ENCODE measurements at regions not wholly inside any gene's neighbourhood (a gene's known extent, or its start where the extent isn't known, plus 50 kb on each side); places are given as distances from the start of the nearest gene placed in this dataset.

DNA sequence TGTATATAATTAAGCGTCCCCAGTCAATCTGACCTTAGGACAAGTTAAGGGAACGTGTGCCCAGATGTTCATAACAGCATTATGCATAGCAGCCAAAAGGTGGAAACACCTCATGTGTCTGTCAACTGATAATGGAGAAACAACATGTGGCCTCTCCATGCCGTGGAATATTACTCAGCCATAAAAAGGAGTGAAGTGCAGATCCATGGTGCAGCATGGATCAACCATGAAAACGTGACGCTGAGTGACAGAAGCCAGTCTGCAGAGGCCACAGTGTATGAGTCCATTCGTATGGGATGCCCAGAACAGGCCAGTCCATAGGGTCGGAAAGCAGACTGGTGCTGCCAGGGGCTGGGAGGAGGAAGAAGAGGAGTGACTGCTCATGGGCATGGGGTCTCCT is 161.0 kb upstream of the CIBAR2 start:
- Histone ChIP-seq H2AFZ (no peak overlapping the region), H4K20me1 (ENCODE audit: insufficient read depth) (no peaks in the 10 kb centered on the region; the same call in 1 of the 2 replicates), H3K4me2 (ENCODE audit: unreplicated experiment) (no peak overlapping the region), H3K9me3 (ENCODE audit: low read depth) (no peaks in the 10 kb centered on the region), H3K27ac (no peak overlapping the region), H3K27me3 (replicated peaks; ENCODE audit: insufficient read depth) (no peaks in the 10 kb centered on the region), H3K9ac (no peak overlapping the region), H3K4me3 (no peak overlapping the region), H3F3A (ENCODE audit: insufficient read depth) (no peaks in the 10 kb centered on the region), H3K36me3 (ENCODE audit: low read depth) (no peaks in the 10 kb centered on the region), H3K79me2 (ENCODE audit: insufficient read depth) (peaks cover 86% of the 10 kb centered on the region), H3K4me1 (ENCODE audit: insufficient read depth) (no peaks in the 10 kb centered on the region), H3K9me2 (ENCODE audit: insufficient read depth) (no peaks in the 10 kb centered on the region)
- DNase-seq = no peak
- in situ Hi-C loops (cut with MboI) = no loop called here
- TF ChIP-seq EZH2phosphoT487 (IDR thresholded peaks at IDR 0.05; ENCODE audit: insufficient read depth, low read depth) = no peak
- TF ChIP-seq EZH2 (IDR thresholded peaks at IDR 0.05; ENCODE audit: insufficient read depth, poor library complexity, severe bottlenecking) = no peak
- WGBS, 2 experiments (ENCODE audit: low coverage in 1 of 2, low lambda C conversion rate in 2 of 2, missing lambda C conversion rate in 2 of 2) = 95 to 96% methylated on average over 7 of the region's 7 CpGs

DNA sequence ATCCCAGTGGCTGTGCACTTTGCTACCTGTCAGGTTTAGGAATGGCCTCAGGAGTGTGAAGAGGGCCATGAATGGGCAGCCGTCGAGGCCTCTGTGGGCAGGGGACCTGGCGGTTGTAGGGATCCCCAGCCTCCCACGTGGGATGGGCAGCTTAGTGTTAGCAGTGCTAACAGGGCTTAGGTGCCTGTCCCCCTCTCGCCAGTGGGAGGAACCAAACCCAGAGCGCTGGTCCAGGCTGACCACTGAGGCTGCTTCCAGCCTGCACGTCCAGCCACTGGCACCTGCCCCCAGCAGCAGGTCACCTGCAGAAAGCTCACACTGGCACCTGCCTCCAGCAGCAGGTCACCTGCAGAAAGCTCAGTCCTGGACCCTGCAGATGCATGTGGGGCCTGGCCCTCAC is 162.2 kb upstream of the CIBAR2 start:
- in situ Hi-C loops (cut with MboI) = no loop called here
- no peak for TF ChIP-seq EZH2phosphoT487 (IDR thresholded peaks at IDR 0.05; ENCODE audit: insufficient read depth, low read depth)
- no peak for TF ChIP-seq EZH2 (IDR thresholded peaks at IDR 0.05; ENCODE audit: insufficient read depth, poor library complexity, severe bottlenecking)
- no peaks in the 10 kb centered on the region; the same call in 1 of the 2 replicates for H4K20me1 ChIP-seq (ENCODE audit: insufficient read depth)

DNA sequence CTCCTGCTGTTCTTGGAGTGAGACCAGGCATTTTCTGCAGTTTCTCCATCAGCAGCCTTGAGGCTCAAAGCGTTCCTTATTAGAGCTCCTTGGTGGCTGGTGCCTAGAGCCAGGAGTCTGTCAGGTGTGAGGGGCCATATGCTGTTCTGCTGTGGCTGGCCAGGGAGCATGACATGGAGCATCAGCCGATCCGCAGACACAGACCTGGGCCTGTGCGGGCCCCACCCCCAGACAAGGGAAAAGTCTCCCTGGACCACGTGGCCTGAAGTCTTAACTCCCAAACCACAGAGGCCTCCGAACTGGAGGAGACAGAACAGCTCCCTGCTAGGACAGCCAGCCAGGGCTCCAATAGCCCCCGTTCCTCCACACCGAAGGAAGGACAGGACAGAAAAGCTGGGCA is 162.7 kb upstream of the CIBAR2 start:
- Histone ChIP-seq H3K9ac (no peak overlapping the region), H3K27me3 (replicated peaks; ENCODE audit: insufficient read depth) (no peaks in the 10 kb centered on the region), H2AFZ (no peak overlapping the region), H3K4me1 (ENCODE audit: insufficient read depth) (no peaks in the 10 kb centered on the region), H4K20me1 (ENCODE audit: insufficient read depth) (no peaks in the 10 kb centered on the region; the same call in 1 of the 2 replicates), H3K4me3 (no peak overlapping the region), H3K9me3 (ENCODE audit: low read depth) (no peaks in the 10 kb centered on the region), H3K4me2 (ENCODE audit: unreplicated experiment) (no peak overlapping the region), H3K27ac (no peak overlapping the region), H3F3A (ENCODE audit: insufficient read depth) (no peaks in the 10 kb centered on the region), H3K9me2 (ENCODE audit: insufficient read depth) (no peaks in the 10 kb centered on the region), H3K79me2 (ENCODE audit: insufficient read depth) (peaks cover 85% of the 10 kb centered on the region), H3K36me3 (ENCODE audit: low read depth) (no peaks in the 10 kb centered on the region)
- TF ChIP-seq EZH2 (IDR thresholded peaks at IDR 0.05; ENCODE audit: insufficient read depth, poor library complexity, severe bottlenecking) (no peak), EZH2phosphoT487 (IDR thresholded peaks at IDR 0.05; ENCODE audit: insufficient read depth, low read depth) (no peak)
- in situ Hi-C loops (cut with MboI) = no loop called here
- no peak for DNase-seq
- 74 to 78% methylated on average over 8 of the region's 8 CpGs for WGBS, 2 experiments (ENCODE audit: low coverage in 1 of 2, low lambda C conversion rate in 2 of 2, missing lambda C conversion rate in 2 of 2)

More for the DNA sequence above, 162.2 kb upstream of the CIBAR2 start:
- no peaks in the 10 kb centered on the region for H3K9me2 ChIP-seq (ENCODE audit: insufficient read depth)
- no peaks in the 10 kb centered on the region for H3K27me3 ChIP-seq (replicated peaks; ENCODE audit: insufficient read depth)
- no peaks in the 10 kb centered on the region for H3F3A ChIP-seq (ENCODE audit: insufficient read depth)
- H3K4me1 ChIP-seq (ENCODE audit: insufficient read depth) = no peaks in the 10 kb centered on the region
- DNase-seq = no peak
- H3K36me3 ChIP-seq (ENCODE audit: low read depth) = no peaks in the 10 kb centered on the region
- H3K79me2 ChIP-seq (ENCODE audit: insufficient read depth) = peaks cover 85% of the 10 kb centered on the region
- H3K27ac ChIP-seq = no peak overlapping the region
- no peak overlapping the region for H3K4me3 ChIP-seq
- 91 to 95% methylated on average over 7 of the region's 7 CpGs for WGBS, 2 experiments (ENCODE audit: low coverage in 1 of 2, low lambda C conversion rate in 2 of 2, missing lambda C conversion rate in 2 of 2)
- H3K9ac ChIP-seq = no peak overlapping the region
- H3K9me3 ChIP-seq (ENCODE audit: low read depth) = no peaks in the 10 kb centered on the region
- no peak overlapping the region for H3K4me2 ChIP-seq (ENCODE audit: unreplicated experiment)
- no peak overlapping the region for H2AFZ ChIP-seq

DNA sequence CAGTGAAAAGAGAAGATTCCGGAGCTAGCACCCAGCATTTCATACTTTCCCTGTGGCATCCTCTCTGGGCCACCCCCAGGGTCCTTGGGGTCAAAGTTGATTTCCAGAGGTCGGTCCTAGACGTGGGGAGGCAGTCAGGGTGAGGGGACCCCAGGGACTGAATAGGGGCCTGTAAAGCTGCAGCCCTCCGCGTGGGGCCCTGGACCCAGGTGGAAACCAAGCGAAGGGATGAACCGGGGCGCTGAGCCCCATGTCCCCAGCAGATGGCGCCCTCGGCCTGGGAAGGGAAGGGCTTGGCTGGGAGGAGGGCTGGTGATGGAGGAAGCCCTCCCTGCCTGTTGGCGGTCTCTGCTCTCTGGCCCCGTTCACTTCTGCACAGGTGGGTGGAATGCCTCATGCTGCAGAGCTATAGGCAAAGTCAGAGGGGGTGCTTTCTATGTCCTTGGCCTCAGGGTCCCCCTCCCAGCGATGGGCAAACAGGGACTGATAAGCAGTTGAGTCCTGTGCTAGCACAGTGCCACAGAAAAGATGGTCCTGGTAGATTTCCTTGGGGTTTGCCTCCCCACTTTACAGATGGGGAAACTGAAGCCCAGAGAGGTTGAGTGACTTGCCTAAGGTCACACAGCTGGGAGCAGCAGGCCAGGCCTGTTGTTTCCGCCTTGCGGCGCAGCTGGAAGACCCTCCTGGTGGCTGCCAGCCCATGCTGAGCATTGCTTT is 163.4 kb upstream of the CIBAR2 start:
- in situ Hi-C loops (cut with MboI) = no loop called here
- DNase-seq = peak; percentile 71

More for the DNA sequence above, 163.4 kb upstream of the CIBAR2 start:
- no peaks in the 10 kb centered on the region for H3K27me3 ChIP-seq (replicated peaks; ENCODE audit: insufficient read depth)
- no peak overlapping the region for H3K4me2 ChIP-seq (ENCODE audit: unreplicated experiment)
- 39 to 43% methylated on average over 14 to 16 of the region's 16 CpGs for WGBS, 2 experiments (ENCODE audit: low coverage in 1 of 2, low lambda C conversion rate in 2 of 2, missing lambda C conversion rate in 2 of 2)
- H3K79me2 ChIP-seq (ENCODE audit: insufficient read depth) = peaks cover 80% of the 10 kb centered on the region
- no peak overlapping the region for H3K4me3 ChIP-seq
- no peak overlapping the region for H3K27ac ChIP-seq
- no peaks in the 10 kb centered on the region for H3K36me3 ChIP-seq (ENCODE audit: low read depth)
- H3K9me2 ChIP-seq (ENCODE audit: insufficient read depth) = no peaks in the 10 kb centered on the region
- TF ChIP-seq EZH2 (IDR thresholded peaks at IDR 0.05; ENCODE audit: insufficient read depth, poor library complexity, severe bottlenecking) (no peak), EZH2phosphoT487 (IDR thresholded peaks at IDR 0.05; ENCODE audit: insufficient read depth, low read depth) (no peak)
- no peaks in the 10 kb centered on the region for H3K9me3 ChIP-seq (ENCODE audit: low read depth)
- no peaks in the 10 kb centered on the region for H3K4me1 ChIP-seq (ENCODE audit: insufficient read depth)
- no peaks in the 10 kb centered on the region; the same call in 1 of the 2 replicates for H4K20me1 ChIP-seq (ENCODE audit: insufficient read depth)
- no peak overlapping the region for H2AFZ ChIP-seq
- H3K9ac ChIP-seq = no peak overlapping the region
- no peaks in the 10 kb centered on the region for H3F3A ChIP-seq (ENCODE audit: insufficient read depth)
